ENCODE measurements at regions not wholly inside any gene's neighbourhood (a gene's known extent, or its start where the extent isn't known, plus 50 kb on each side); places are given as distances from the start of the nearest gene placed in this dataset.

DNA sequence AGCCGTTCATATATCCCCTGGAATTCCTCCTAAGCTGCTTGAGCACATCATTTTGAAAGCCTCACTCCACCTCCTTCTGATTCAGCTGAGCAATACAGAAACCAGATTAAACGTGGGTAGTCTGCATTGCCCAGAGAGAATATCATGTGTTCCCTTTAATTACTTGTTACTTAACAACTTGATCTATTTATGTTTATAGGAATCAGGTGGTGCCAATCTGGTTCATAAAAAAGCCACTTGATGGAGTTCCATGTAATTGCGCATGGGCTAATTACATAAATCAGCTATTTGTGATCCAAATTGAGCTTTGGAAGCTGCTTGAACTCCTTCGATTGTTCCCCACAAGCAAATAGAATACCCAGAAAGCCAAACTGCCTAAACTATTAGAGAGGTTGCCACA lies 114.7 kb upstream of the ADCY1 start:
- Histone ChIP-seq H3K27ac (no peak overlapping the region), H3K27me3 (no peaks in the 10 kb centered on the region), H3K4me3 (no peak overlapping the region), H2AFZ (replicated peaks) (no peak overlapping the region), H3K36me3 (no peaks in the 10 kb centered on the region), H3K4me1 (no peaks in the 10 kb centered on the region), H4K20me1 (ENCODE audit: low read depth) (no peaks in the 10 kb centered on the region), H3K9me3 (ENCODE audit: low read depth) (no peaks in the 10 kb centered on the region), H3K9ac (no peak overlapping the region), H3K4me2 (no peak overlapping the region), H3F3A (ENCODE audit: low read depth) (no peaks in the 10 kb centered on the region), H3K79me2 (ENCODE audit: low read depth) (no peaks in the 10 kb centered on the region)
- Mint-ChIP-seq H3K9me3 (no peaks in the 10 kb centered on the region), H3K27ac (no peak overlapping the region), H3K27me3 (ENCODE audit: insufficient read depth, low read depth) (peaks cover 3% of the 10 kb centered on the region), H3K4me1 (no peaks in the 10 kb centered on the region), H3K4me3 (no peak overlapping the region), H3K36me3 (no peaks in the 10 kb centered on the region)
- no peak for DNase-seq (ENCODE audit: low spot score)
- TF ChIP-seq EZH2 (IDR thresholded peaks at IDR 0.05) (no peak), EZH2phosphoT487 (IDR thresholded peaks at IDR 0.05) (no peak)
- TF ChIP-seq, protein P1, sequence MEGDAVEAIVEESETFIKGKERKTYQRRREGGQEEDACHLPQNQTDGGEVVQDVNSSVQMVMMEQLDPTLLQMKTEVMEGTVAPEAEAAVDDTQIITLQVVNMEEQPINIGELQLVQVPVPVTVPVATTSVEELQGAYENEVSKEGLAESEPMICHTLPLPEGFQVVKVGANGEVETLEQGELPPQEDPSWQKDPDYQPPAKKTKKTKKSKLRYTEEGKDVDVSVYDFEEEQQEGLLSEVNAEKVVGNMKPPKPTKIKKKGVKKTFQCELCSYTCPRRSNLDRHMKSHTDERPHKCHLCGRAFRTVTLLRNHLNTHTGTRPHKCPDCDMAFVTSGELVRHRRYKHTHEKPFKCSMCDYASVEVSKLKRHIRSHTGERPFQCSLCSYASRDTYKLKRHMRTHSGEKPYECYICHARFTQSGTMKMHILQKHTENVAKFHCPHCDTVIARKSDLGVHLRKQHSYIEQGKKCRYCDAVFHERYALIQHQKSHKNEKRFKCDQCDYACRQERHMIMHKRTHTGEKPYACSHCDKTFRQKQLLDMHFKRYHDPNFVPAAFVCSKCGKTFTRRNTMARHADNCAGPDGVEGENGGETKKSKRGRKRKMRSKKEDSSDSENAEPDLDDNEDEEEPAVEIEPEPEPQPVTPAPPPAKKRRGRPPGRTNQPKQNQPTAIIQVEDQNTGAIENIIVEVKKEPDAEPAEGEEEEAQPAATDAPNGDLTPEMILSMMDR (IDR thresholded peaks at IDR 0.05), result no peak

DNA sequence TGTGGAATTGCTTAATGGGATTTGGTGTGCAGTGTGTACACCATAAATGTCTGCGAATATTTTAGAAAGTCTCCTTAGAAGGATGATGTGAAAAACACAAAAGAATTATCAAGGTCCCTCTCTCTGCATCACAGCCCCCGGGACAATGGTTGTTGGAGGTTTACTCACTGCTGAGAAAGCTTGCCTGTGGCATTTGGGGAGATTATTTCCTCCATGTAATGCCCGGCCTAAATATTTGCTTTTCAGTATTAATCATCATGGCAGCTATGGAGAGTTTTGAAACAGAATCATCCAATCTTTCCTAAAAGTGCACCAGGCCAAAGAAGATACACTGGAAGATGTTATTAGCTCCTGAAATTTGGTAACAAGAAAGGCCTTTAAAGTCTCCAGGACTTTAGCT lies 113.8 kb upstream of the ADCY1 start:
- H3K27me3 Mint-ChIP-seq (ENCODE audit: insufficient read depth, low read depth), result peaks cover 3% of the 10 kb centered on the region
- H3K27ac ChIP-seq, result no peak overlapping the region
- H3K79me2 ChIP-seq (ENCODE audit: low read depth), result no peaks in the 10 kb centered on the region
- no peak overlapping the region for H3K27ac Mint-ChIP-seq
- no peak overlapping the region for H3K4me2 ChIP-seq
- H4K20me1 ChIP-seq (ENCODE audit: low read depth), result no peaks in the 10 kb centered on the region
- H3K9ac ChIP-seq, result no peak overlapping the region
- H3K4me3 Mint-ChIP-seq, result no peak overlapping the region
- H2AFZ ChIP-seq (replicated peaks), result no peak overlapping the region
- H3K4me1 ChIP-seq, result no peaks in the 10 kb centered on the region
- no peaks in the 10 kb centered on the region for H3K4me1 Mint-ChIP-seq
- no peaks in the 10 kb centered on the region for H3K27me3 ChIP-seq
- H3F3A ChIP-seq (ENCODE audit: low read depth), result no peaks in the 10 kb centered on the region
- H3K9me3 ChIP-seq (ENCODE audit: low read depth), result no peaks in the 10 kb centered on the region
- no peak for TF ChIP-seq EZH2 (IDR thresholded peaks at IDR 0.05)
- no peaks in the 10 kb centered on the region for H3K9me3 Mint-ChIP-seq
- no peak for DNase-seq (ENCODE audit: low spot score)
- H3K4me3 ChIP-seq, result no peak overlapping the region
- H3K36me3 Mint-ChIP-seq, result no peaks in the 10 kb centered on the region
- no peaks in the 10 kb centered on the region for H3K36me3 ChIP-seq

DNA sequence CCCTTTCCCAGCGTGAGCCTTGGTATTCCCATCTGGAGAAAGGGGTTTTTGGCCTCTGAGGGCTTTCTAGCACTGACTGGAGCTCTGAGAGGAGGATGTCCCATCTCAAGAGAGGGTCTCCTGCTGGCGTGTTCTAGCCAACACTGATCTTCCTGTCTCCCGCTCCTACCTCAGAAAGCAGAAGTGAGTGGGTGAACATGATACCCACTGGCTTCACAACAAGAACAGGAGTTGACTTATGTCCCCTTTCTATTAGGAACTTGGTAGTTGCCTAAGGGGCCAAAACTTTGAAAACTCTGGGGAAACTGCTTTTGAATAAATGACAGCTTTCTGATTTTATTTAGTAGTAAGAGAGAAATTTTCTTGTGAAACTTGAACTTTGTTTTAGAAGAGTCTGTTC lies 113.1 kb upstream of the ADCY1 start:
- no peak for DNase-seq (ENCODE audit: low spot score)
- no peak overlapping the region for H3K27ac Mint-ChIP-seq
- H3K9me3 Mint-ChIP-seq, result no peaks in the 10 kb centered on the region
- Histone ChIP-seq H3K9ac (no peak overlapping the region), H3K4me2 (no peak overlapping the region), H3K4me1 (no peaks in the 10 kb centered on the region), H3K79me2 (ENCODE audit: low read depth) (no peaks in the 10 kb centered on the region), H2AFZ (replicated peaks) (no peak overlapping the region), H3F3A (ENCODE audit: low read depth) (no peaks in the 10 kb centered on the region), H3K27me3 (no peaks in the 10 kb centered on the region), H3K9me3 (ENCODE audit: low read depth) (no peaks in the 10 kb centered on the region), H3K27ac (no peak overlapping the region), H4K20me1 (ENCODE audit: low read depth) (no peaks in the 10 kb centered on the region), H3K36me3 (no peaks in the 10 kb centered on the region), H3K4me3 (no peak overlapping the region)
- TF ChIP-seq EZH2phosphoT487 (IDR thresholded peaks at IDR 0.05), result no peak
- no peak for TF ChIP-seq EZH2 (IDR thresholded peaks at IDR 0.05)
- TF ChIP-seq, protein P1 (IDR thresholded peaks at IDR 0.05), result no peak
- no peak overlapping the region for H3K4me3 Mint-ChIP-seq
- peaks cover 2% of the 10 kb centered on the region for H3K27me3 Mint-ChIP-seq (ENCODE audit: insufficient read depth, low read depth)
- no peaks in the 10 kb centered on the region for H3K4me1 Mint-ChIP-seq
- no peaks in the 10 kb centered on the region for H3K36me3 Mint-ChIP-seq

DNA sequence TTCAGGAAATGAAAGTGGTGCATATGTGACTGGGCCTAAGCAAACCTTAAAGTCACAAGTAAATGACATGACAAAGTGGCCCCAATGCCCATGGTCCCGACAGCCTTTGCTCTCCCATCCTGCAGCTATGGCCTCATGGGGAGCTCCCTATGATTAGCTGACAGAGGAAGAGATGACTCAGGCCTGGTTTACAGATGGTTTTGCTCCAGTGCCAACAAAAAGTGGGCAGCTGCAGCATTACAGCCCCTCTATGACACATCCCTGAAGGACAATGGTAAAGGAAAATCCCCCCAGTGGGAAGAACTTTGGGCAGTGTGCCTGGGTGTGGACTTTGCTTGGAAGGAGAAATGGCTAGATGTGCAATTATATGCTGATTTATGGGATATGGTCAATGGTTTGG lies 105.1 kb upstream of the ADCY1 start:
- no peak overlapping the region for H2AFZ ChIP-seq (replicated peaks)
- no peak overlapping the region for H3K27ac Mint-ChIP-seq
- TF ChIP-seq, protein P1 (IDR thresholded peaks at IDR 0.05), result no peak
- TF ChIP-seq EZH2phosphoT487 (IDR thresholded peaks at IDR 0.05), result no peak
- TF ChIP-seq EZH2 (IDR thresholded peaks at IDR 0.05), result no peak

More for the DNA sequence above, 105.1 kb upstream of the ADCY1 start:
- Histone ChIP-seq H3K4me2 (no peak overlapping the region), H3K27ac (no peak overlapping the region), H3K9ac (no peak overlapping the region), H3K9me3 (ENCODE audit: low read depth) (no peaks in the 10 kb centered on the region), H3K27me3 (no peaks in the 10 kb centered on the region), H4K20me1 (ENCODE audit: low read depth) (no peaks in the 10 kb centered on the region), H3K4me1 (no peaks in the 10 kb centered on the region), H3K79me2 (ENCODE audit: low read depth) (no peaks in the 10 kb centered on the region), H3K36me3 (no peaks in the 10 kb centered on the region), H3F3A (ENCODE audit: low read depth) (no peaks in the 10 kb centered on the region), H3K4me3 (no peak overlapping the region)
- Mint-ChIP-seq H3K36me3 (no peaks in the 10 kb centered on the region), H3K27me3 (ENCODE audit: insufficient read depth, low read depth) (peaks cover 2% of the 10 kb centered on the region), H3K4me3 (no peak overlapping the region), H3K4me1 (no peaks in the 10 kb centered on the region), H3K9me3 (peaks cover 3% of the 10 kb centered on the region)
- no peak for DNase-seq (ENCODE audit: low spot score)

Data from neural progenitor cell (in vitro differentiated cells).